GM21381 (cell line): ENCODE measurements at regions not wholly inside any gene's neighbourhood (a gene's known extent, or its start where the extent isn't known, plus 50 kb on each side); places are given as distances from the start of the nearest gene placed in this dataset.
"Not testable (repeated sequence)": the region's sequence is repeated elsewhere in the genome, so short reads cannot be mapped to it uniquely, and the experiment has no call there.

Experiments
- ATAC-seq: cut with Tn5 transposase; IDR thresholded peaks from one replicate; pipeline ENCODE4 v1.9.1; 2021; ENCODE audit warnings: mild to moderate bottlenecking, moderate library complexity; ENCODE audit not compliant: unreplicated experiment

DNA sequence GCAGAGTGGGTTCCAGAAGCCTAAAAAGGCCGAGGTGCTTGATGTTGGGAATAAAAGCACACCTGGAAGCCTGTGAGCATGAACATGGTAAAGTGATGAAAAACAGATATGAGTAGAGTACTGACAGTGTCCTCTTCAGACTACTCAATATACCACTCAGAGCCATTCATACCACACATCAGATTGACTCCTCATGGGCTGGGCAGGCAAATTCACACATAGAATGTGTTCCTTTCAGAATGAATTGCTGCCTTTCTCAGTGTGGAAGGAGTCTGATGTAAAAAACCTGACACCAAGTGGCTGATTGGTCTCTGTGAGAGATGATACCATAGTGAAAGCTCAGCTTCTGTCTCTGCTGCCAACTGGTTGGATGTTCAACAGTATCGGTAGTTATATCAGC lies 442.7 kb downstream of the RAPGEF2 start:
- ATAC-seq = no peak

DNA sequence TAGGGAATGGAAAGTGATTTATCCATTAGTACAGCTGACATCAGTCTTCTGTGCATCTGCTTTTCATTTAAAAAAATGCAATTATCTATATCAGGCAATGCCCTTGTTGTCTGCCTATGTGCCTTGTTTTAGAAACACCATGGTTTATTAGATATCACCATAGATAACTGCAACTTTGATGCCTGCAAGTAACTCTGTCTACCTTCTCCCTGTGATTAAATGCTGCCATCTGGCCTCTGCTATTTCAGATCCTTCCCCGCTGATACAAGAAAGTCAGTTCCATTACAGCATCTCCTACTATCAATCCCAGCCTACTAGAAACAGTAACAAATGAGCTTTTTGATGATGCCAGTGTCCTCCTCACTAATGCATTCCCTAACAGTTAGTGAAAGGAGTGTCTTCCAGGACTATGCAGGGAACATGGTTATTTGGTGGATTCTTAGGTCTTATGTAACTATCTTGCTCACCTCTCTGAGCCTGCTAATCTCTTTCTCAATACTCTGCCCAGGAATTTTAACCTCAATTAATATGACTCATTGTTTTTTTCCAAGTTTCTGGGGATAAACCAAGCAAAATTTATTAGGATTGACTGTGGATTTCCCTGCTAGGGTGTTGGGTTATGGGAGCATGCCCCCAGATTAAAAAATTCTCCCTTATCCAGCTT lies 444.9 kb downstream of the RAPGEF2 start:
- ATAC-seq = no peak

- ATAC-seq = no peak
Observed at GRCh38 chr4:159549098-159549518, 446.2 kb downstream of the RAPGEF2 start.

GRCh38 chr4:159551281-159551680 lies 448.4 kb downstream of the RAPGEF2 start:
- ATAC-seq = no peak

GRCh38 chr4:159552979-159553768 lies 450.3 kb downstream of the RAPGEF2 start:
- ATAC-seq = no peak

DNA sequence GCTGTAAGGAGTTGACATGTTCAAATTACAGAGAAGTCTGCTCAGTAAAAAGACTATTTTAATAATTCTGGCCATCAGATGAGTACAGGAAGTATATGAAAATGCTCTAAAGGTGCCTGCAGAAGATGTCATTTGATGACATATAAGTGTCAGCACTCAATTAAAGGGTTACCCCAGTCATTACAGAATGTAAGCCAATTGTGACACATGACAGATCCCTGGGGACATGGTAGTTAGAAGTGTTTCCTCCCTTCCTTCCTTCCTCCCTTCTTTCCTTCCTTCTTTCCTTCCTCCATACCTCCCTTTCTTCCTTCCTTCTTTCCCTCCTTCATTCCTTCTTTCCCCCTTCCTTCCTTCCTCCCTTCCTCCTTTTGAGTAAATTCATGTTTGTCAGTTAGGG lies 453.0 kb downstream of the RAPGEF2 start:
- ATAC-seq = no peak

GRCh38 chr4:159562366-159562765 lies 459.5 kb downstream of the RAPGEF2 start:
- ATAC-seq = no peak

- ATAC-seq = no peak
Observed at GRCh38 chr4:159563257-159563656, 460.4 kb downstream of the RAPGEF2 start.

GRCh38 chr4:159564615-159565014 lies 461.7 kb downstream of the RAPGEF2 start:
- ATAC-seq = no peak

DNA sequence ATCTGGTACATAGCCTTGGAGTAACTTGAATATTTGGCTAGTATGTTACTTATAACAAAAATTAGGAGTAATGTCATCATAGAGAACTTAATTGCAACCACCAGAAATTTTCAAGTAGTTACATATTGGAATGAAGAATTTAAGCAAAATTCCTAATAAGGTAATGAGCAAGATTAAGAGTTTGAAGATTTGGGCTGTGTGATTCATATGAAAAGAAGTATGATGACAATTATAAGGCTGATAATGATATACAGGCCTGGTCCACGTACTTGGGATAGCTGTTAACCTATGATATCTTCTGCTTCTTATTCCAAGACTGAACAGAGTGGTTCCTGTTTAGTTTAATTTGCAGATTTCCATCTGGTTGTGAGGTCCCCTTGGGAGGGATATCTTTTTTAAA lies 463.9 kb downstream of the RAPGEF2 start:
- ATAC-seq = no peak

- ATAC-seq = no peak
Observed at GRCh38 chr4:159577241-159577640, 474.4 kb downstream of the RAPGEF2 start.

GRCh38 chr4:159582685-159583084 lies 479.8 kb downstream of the RAPGEF2 start:
- no peak for ATAC-seq

DNA sequence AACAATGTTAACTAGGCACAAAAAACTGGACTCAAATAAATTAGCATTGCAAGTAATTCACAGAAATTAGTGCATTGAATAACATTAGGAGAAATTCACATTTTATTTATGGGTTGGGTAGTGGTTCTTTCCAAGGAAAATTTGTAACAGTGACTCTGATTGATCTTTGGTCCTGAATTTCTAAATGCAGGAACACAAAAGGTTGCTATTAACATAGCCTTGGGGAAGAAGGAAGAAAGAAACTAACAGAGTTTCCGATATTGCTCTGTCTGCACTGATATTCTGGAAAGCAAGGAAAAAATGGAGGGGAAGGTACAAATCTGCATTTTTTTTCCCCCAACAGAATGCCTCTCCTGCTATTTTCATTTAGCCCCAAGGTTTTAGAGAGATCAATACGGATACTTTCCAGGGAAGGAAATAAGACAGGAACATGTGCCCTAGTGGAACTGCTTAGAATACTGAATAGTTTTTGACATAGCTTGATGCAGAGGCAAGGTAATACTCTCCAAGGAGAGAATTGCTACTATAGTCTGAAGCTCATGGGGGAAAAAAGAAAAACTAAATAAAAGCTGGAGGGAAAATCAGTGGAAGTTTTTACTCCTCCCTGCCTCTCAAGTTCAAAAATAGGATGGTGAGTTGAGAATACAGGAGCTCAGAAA lies 490.1 kb downstream of the RAPGEF2 start:
- no peak for ATAC-seq

GRCh38 chr4:159593681-159594080 lies 490.8 kb downstream of the RAPGEF2 start:
- no peak for ATAC-seq

DNA sequence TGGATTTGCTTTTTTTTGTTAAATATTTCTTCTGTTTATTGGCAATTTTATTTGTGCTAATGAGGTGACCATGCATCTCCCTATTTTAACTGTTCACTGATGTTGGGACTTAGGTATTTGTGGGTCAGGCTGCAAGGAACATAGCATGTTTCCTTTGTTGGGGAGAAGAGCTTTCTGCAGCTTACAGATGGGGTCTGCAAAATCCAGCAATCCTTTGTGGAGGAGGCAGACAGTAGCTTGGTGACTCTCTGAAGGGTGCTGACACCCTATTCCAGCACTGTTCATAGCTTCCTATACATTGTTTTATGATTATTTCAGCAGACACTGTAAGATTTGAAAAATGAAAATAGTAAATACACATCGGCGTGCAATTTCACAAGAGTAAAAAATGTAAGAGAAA lies 491.7 kb downstream of the RAPGEF2 start:
- no peak for ATAC-seq

DNA sequence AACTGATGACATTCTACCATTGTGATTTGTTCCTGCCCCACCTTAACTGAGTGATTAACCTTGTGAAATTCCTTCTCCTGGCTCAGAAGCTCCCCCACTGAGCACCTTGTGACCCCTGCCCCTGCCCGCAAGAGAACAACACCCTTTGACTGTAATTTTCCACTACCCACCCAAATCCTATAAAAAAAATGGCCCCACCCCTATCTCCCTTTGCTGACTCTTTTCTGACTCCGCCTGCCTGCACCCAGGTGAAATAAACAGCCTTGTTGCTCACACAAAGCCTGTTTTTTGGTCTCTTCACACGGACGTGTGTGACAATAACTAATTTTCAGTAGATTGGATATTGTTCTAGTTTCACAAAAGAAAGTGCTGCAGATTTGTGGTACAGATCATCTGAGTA lies 492.2 kb downstream of the RAPGEF2 start:
- not testable (repeated sequence) for ATAC-seq

DNA sequence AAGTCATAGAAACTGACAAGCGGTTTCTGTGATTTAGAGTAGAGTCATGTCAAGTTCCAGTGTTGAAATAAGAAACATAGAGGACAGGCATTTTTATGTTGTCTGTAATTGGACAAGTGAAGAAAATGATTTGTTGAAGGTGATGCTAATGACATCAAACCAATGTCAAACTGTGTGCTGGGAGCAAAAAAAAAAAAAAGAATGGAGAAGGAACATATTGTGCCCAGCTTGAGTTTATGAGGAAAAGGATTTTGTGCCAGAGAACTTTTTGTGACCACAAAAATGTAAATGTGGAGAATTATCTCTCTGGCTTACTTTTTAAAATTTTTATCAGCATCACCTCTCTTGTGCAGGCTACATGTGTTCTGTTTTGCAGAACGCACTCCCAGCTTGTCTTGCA lies 495.7 kb downstream of the RAPGEF2 start:
- ATAC-seq = no peak

DNA sequence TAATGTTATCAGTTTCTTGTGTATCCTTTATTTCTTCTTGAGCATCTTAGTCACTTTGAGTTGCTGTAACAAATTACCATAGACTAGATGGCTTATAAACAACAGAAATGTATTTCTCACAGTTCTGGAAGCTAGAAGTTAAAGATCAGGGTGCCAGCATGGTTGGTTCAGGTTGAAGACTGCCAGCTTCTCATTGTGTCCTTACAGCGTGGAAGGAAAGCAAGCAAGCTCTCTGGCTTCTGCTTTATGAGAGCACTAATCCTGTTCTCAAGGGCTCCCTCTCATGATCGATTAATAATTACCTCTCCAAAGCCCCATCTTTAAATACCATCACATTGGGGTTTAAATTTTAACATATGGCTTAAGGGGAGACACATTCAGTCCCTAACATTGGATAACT lies 497.2 kb downstream of the RAPGEF2 start:
- ATAC-seq = no peak

- no peak for ATAC-seq
Observed at GRCh38 chr4:159604781-159605180, 501.9 kb downstream of the RAPGEF2 start.

- ATAC-seq = no peak
Observed at GRCh38 chr4:159606835-159607234, 504.0 kb downstream of the RAPGEF2 start.

DNA sequence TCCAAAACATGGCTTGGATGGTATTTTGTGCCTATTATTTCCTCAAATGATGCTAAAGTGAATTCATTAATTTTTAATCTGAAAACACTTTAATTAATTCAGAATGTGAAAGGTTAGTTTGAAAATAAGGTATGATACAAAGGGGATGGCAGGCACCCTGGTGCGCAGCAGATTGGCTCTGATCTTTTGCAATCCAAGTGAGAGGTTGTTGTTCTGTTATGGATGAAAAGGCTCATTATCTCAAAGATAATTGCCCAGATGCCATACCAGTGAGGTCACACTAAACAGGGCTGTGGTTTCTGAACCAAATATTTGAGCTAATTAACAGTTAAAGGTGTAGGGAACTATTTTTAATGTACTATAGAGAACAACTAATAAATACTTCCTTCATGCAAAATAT lies 504.9 kb downstream of the RAPGEF2 start:
- no peak for ATAC-seq

DNA sequence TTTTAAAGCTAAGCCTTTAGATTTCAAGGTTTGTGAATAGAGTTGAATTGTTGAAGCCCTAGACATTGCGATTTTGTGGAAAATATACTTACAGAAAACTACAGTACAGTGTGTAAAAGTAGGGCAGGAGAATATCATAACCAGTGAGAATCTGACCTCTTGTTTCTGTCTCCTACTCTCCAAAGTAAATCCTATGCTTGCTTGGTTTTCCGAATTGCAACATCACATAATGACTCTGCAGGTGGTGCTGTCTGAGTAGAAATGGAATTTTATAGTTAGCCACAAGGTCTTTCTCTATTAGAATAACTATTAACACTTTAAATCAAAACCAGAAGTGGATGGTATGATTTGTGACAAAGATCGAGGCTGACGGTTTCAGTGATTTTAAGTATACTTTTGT lies 505.6 kb downstream of the RAPGEF2 start:
- ATAC-seq = no peak
